Colonic mucosa (tissue), 4 donors: ENCODE measurements at regions not wholly inside any gene's neighbourhood (a gene's known extent, or its start where the extent isn't known, plus 50 kb on each side); places are given as distances from the start of the nearest gene placed in this dataset.

Experiments used
- DNase-seq: peaks from one replicate; pipeline ENCODE4 v3.0.0-alpha.2; 2020
- H3K27ac ChIP-seq: fragments of 200-600 bp; one replicate; pipeline ENCODE4 v1.8.0; 2021
- H3K27me3 ChIP-seq: fragments of 200-600 bp; one replicate; pipeline ENCODE4 v1.8.0; 2021
- H3K36me3 ChIP-seq: fragments of 200-600 bp; one replicate; pipeline ENCODE4 v1.8.0; 2021
- H3K4me1 ChIP-seq: fragments of 200-600 bp; one replicate; pipeline ENCODE4 v1.8.0; 2021; ENCODE audit warnings: mild to moderate bottlenecking
- H3K4me3 ChIP-seq: fragments of 200-600 bp; one replicate; pipeline ENCODE4 v1.8.0; 2021
- H3K9ac ChIP-seq, 2 donors: one replicate each; pipeline ENCODE4 v1.7.0; 2013; ENCODE audit warnings: control low read depth in 2 of 2, low read depth in 2 of 2, low read length in 2 of 2
- H3K9me3 ChIP-seq: fragments of 200-600 bp; one replicate; pipeline ENCODE4 v1.8.0; 2021
- CTCF ChIP-seq: fragments of 200-600 bp; IDR thresholded peaks from one replicate; pipeline ENCODE4 v1.8.0; 2022; ENCODE audit warnings: antibody characterized with exemption, mild to moderate bottlenecking
- intact Hi-C: fragments of 100-400 bp; cut with DNase I; formaldehyde crosslinking; loops from one replicate; pipeline ENCODE4 v1.14.1; 2022
- donor health status: healthy.
- donor health status: DM: no; HTN: no; CAD: no.
- donor health status: DM: no; HTN: no; CAD: no.

- no peak for TF ChIP-seq CTCF
- DNase-seq = no peak
- Histone ChIP-seq H3K9ac (no peak overlapping the region), H3K4me1 (no peaks in the 10 kb centered on the region), H3K4me3 (no peak overlapping the region), H3K27ac (no peak overlapping the region), H3K36me3 (no peaks in the 10 kb centered on the region), H3K9me3 (no peaks in the 10 kb centered on the region), H3K27me3 (no peaks in the 10 kb centered on the region)
- intact Hi-C loops = no loop called here
Observed at GRCh38 chr5:19189176-19189575, 798.8 kb downstream of the CDH18 start.

- intact Hi-C loops = no loop called here
- no peak for DNase-seq
- Histone ChIP-seq H3K27ac (no peak overlapping the region), H3K9me3 (no peaks in the 10 kb centered on the region), H3K27me3 (no peaks in the 10 kb centered on the region), H3K4me3 (no peak overlapping the region), H3K9ac (no peak overlapping the region), H3K4me1 (no peaks in the 10 kb centered on the region), H3K36me3 (no peaks in the 10 kb centered on the region)
- no peak for TF ChIP-seq CTCF
Observed at GRCh38 chr5:19193631-19194030, 794.4 kb downstream of the CDH18 start.

- H3K4me1 ChIP-seq = no peaks in the 10 kb centered on the region
- no peak for TF ChIP-seq CTCF
- no peak overlapping the region for H3K4me3 ChIP-seq
- H3K27ac ChIP-seq = no peak overlapping the region
- intact Hi-C loops = no loop called here
- H3K36me3 ChIP-seq = no peaks in the 10 kb centered on the region
- no peaks in the 10 kb centered on the region for H3K9me3 ChIP-seq
- H3K27me3 ChIP-seq = no peaks in the 10 kb centered on the region
- DNase-seq = no peak
- no peak overlapping the region for H3K9ac ChIP-seq
Observed at GRCh38 chr5:19196631-19197030, 791.4 kb downstream of the CDH18 start.

- intact Hi-C loops = no loop called here
- Histone ChIP-seq H3K27ac (no peak overlapping the region), H3K36me3 (no peaks in the 10 kb centered on the region), H3K27me3 (no peaks in the 10 kb centered on the region), H3K4me1 (no peaks in the 10 kb centered on the region), H3K9me3 (no peaks in the 10 kb centered on the region), H3K4me3 (no peak overlapping the region), H3K9ac (no peak overlapping the region)
- TF ChIP-seq CTCF = no peak
- DNase-seq = no peak
Observed at GRCh38 chr5:19200251-19200650, 787.7 kb downstream of the CDH18 start.

- no peaks in the 10 kb centered on the region for H3K4me1 ChIP-seq
- no peak for TF ChIP-seq CTCF
- H3K9me3 ChIP-seq = no peaks in the 10 kb centered on the region
Observed at GRCh38 chr5:19208397-19208796, 779.6 kb downstream of the CDH18 start.

GRCh38 chr5:19210886-19211285 is 777.1 kb downstream of the CDH18 start:
- DNase-seq = no peak
- Histone ChIP-seq H3K27ac (no peak overlapping the region), H3K9me3 (no peaks in the 10 kb centered on the region), H3K9ac (no peak overlapping the region), H3K36me3 (no peaks in the 10 kb centered on the region), H3K4me3 (no peak overlapping the region), H3K27me3 (no peaks in the 10 kb centered on the region), H3K4me1 (no peaks in the 10 kb centered on the region)
- TF ChIP-seq CTCF = no peak
- intact Hi-C loops = no loop called here

More at GRCh38 chr5:19208397-19208796, 779.6 kb downstream of the CDH18 start:
- Histone ChIP-seq H3K36me3 (no peaks in the 10 kb centered on the region), H3K9ac (no peak overlapping the region), H3K27me3 (no peaks in the 10 kb centered on the region), H3K4me3 (no peak overlapping the region), H3K27ac (no peak overlapping the region)
- DNase-seq = no peak
- intact Hi-C loops = no loop called here
